ENCODE measurements at regions not wholly inside any gene's neighbourhood (a gene's known extent, or its start where the extent isn't known, plus 50 kb on each side); places are given as distances from the start of the nearest gene placed in this dataset.

GRCh38 chr9:73023025-73023541, 70.2 kb upstream of the ALDH1A1 start:
- peak; percentile 63 for DNase-seq (ENCODE audit: low read depth)
- no peak overlapping the region for H3K4me3 ChIP-seq (ENCODE audit: low read depth, low read length)
- peak; percentile 77 for TF ChIP-seq CTCF (IDR thresholded peaks at IDR 0.05; ENCODE audit: insufficient read depth, low read depth, low read length, missing control alignments)

GRCh38 chr9:73022353-73022752, 69.5 kb upstream of the ALDH1A1 start:
- no peak for TF ChIP-seq CTCF (IDR thresholded peaks at IDR 0.05; ENCODE audit: insufficient read depth, low read depth, low read length, missing control alignments)

GRCh38 chr9:73020877-73021276, 68.0 kb upstream of the ALDH1A1 start:
- H3K4me3 ChIP-seq (ENCODE audit: low read depth, low read length): no peak overlapping the region
- no peak for DNase-seq (ENCODE audit: low read depth)
- TF ChIP-seq CTCF (IDR thresholded peaks at IDR 0.05; ENCODE audit: insufficient read depth, low read depth, low read length, missing control alignments): no peak

More at GRCh38 chr9:73022353-73022752, 69.5 kb upstream of the ALDH1A1 start:
- DNase-seq (ENCODE audit: low read depth): no peak
- H3K4me3 ChIP-seq (ENCODE audit: low read depth, low read length): no peak overlapping the region

GRCh38 chr9:73014011-73014410, 61.2 kb upstream of the ALDH1A1 start:
- no peak overlapping the region for H3K4me3 ChIP-seq (ENCODE audit: low read depth, low read length)
- DNase-seq (ENCODE audit: low read depth): no peak
- TF ChIP-seq CTCF (IDR thresholded peaks at IDR 0.05; ENCODE audit: insufficient read depth, low read depth, low read length, missing control alignments): no peak

- no peak for TF ChIP-seq CTCF (IDR thresholded peaks at IDR 0.05; ENCODE audit: insufficient read depth, low read depth, low read length, missing control alignments)
- H3K4me3 ChIP-seq (ENCODE audit: low read depth, low read length): no peak overlapping the region
- no peak for DNase-seq (ENCODE audit: low read depth)
Measured at GRCh38 chr9:73011956-73012355, 59.1 kb upstream of the ALDH1A1 start.

GRCh38 chr9:73011181-73011750, 58.4 kb upstream of the ALDH1A1 start:
- no peak for TF ChIP-seq CTCF (IDR thresholded peaks at IDR 0.05; ENCODE audit: insufficient read depth, low read depth, low read length, missing control alignments)
- DNase-seq (ENCODE audit: low read depth): no peak
- H3K4me3 ChIP-seq (ENCODE audit: low read depth, low read length): no peak overlapping the region
